Breast epithelium (tissue), 4 donors: ENCODE measurements at regions not wholly inside any gene's neighbourhood (a gene's known extent, or its start where the extent isn't known, plus 50 kb on each side); places are given as distances from the start of the nearest gene placed in this dataset.

Experiments
- DNase-seq, 2 donors: peaks; one replicate each; pipeline ENCODE4 v3.0.0-alpha.2; 2019; ENCODE audit warnings: low spot score in 2 of 2
- H3K27ac ChIP-seq, 2 donors: fragments of 200-600 bp; sonication (generic) in 1 of 2; one replicate each; pipeline ENCODE4 v1.5.1; 2016 to 2019; ENCODE audit warnings: mild to moderate bottlenecking in 1 of 2
- H3K27me3 ChIP-seq, 2 donors: fragments of 200-600 bp; sonication (generic) in 1 of 2; one replicate each; pipeline versions ENCODE4 v1.5.1 to v1.6.0; 2017 to 2019; ENCODE audit warnings: control low read depth in 1 of 2, mild to moderate bottlenecking in 1 of 2
- H3K36me3 ChIP-seq: fragments of 200-600 bp; one replicate; pipeline ENCODE4 v1.5.1; 2019
- H3K4me1 ChIP-seq, 2 donors: fragments of 200-600 bp; sonication (generic); one replicate each; pipeline ENCODE4 v1.5.1; 2016 to 2019; ENCODE audit warnings: control low read depth in 1 of 2
- H3K4me3 ChIP-seq, 3 donors: fragments of 200-600 bp; sonication (generic); 1 replicate in 2 of 3; 2 replicates in 1 of 3; pipeline ENCODE4 v1.5.1; 2016 to 2019; ENCODE audit warnings: mild to moderate bottlenecking in 3 of 3, moderate library complexity in 2 of 3
- H3K9me3 ChIP-seq, 2 donors: fragments of 200-600 bp; sonication (generic) in 1 of 2; one replicate each; pipeline ENCODE4 v1.5.1; 2016 to 2019; ENCODE audit warnings: control low read depth in 1 of 2
- POLR2A ChIP-seq: fragments of 450-650 bp; IDR thresholded peaks from one replicate; pipeline ENCODE4 v1.6.1; 2016; ENCODE audit warnings: antibody characterized with exemption, mild to moderate bottlenecking, moderate library complexity
- POLR2AphosphoS5 ChIP-seq, 3 donors: sonication (generic); formaldehyde crosslinking; IDR thresholded peaks; one replicate each; pipeline ENCODE4 v1.6.1; 2017; ENCODE audit warnings: antibody characterized with exemption in 3 of 3
- intact Hi-C: fragments of 100-400 bp; cut with DNase I; formaldehyde crosslinking; loops from one replicate; pipeline ENCODE4 v1.15.1; 2023; ENCODE audit warnings: low total_unique reads
- TF ChIP-seq, protein P1 (sequence below), 3 donors: fragments of 450-650 bp; IDR thresholded peaks; one replicate each; pipeline ENCODE4 v1.5.1; 2016 to 2017; ENCODE audit warnings: antibody characterized with exemption in 3 of 3, mild to moderate bottlenecking in 3 of 3, moderate library complexity in 3 of 3

- Histone ChIP-seq H3K9me3 (no peaks in the 10 kb centered on the region), H3K4me1 (no peaks in the 10 kb centered on the region), H3K4me3 (no peak overlapping the region), H3K27me3 (no peaks in the 10 kb centered on the region), H3K36me3 (no peaks in the 10 kb centered on the region), H3K27ac (peak overlapping the region; percentile 30 to 68)
- intact Hi-C loops, result no loop called here
- DNase-seq, result peak in 1 of 2 donors; percentile 18
- TF ChIP-seq POLR2A (no peak), POLR2AphosphoS5 (IDR thresholded peaks at IDR 0.05) (peak in 2 of 3 donors; percentile 9 to 40)
These were observed 61.8 kb upstream of the PLEKHG1 start for GRCh38 chr6:150537893-150538292.

GRCh38 chr6:150539111-150539510, 60.6 kb upstream of the PLEKHG1 start:
- intact Hi-C loops, result no loop called here
- Histone ChIP-seq H3K4me1 (no peaks in the 10 kb centered on the region), H3K36me3 (no peaks in the 10 kb centered on the region), H3K27ac (no peak overlapping the region), H3K4me3 (no peak overlapping the region), H3K27me3 (no peaks in the 10 kb centered on the region), H3K9me3 (no peaks in the 10 kb centered on the region)
- TF ChIP-seq POLR2A, result no peak
- TF ChIP-seq POLR2AphosphoS5 (IDR thresholded peaks at IDR 0.05), result no peak
- TF ChIP-seq, protein P1, sequence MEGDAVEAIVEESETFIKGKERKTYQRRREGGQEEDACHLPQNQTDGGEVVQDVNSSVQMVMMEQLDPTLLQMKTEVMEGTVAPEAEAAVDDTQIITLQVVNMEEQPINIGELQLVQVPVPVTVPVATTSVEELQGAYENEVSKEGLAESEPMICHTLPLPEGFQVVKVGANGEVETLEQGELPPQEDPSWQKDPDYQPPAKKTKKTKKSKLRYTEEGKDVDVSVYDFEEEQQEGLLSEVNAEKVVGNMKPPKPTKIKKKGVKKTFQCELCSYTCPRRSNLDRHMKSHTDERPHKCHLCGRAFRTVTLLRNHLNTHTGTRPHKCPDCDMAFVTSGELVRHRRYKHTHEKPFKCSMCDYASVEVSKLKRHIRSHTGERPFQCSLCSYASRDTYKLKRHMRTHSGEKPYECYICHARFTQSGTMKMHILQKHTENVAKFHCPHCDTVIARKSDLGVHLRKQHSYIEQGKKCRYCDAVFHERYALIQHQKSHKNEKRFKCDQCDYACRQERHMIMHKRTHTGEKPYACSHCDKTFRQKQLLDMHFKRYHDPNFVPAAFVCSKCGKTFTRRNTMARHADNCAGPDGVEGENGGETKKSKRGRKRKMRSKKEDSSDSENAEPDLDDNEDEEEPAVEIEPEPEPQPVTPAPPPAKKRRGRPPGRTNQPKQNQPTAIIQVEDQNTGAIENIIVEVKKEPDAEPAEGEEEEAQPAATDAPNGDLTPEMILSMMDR (IDR thresholded peaks at IDR 0.05), result no peak
- no peak for DNase-seq

DNA sequence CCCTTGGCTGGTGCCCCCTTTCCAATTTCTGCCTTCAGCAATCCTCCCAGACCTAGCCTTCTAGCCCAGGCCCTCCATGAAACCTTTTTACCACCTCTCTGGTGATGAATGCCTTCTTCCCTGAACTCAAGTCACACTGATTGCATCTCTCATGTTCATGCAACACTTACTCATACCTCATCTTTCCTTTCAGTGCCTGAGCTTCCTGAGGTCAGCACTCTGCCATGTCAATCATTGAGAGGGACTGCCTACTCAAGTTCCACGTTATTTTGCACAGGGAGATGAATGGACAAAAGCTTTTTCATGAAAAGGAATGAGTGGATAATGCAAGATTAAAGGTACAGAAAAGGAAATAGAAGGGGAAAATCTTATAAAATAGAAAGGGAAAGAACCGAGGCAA, 60.1 kb upstream of the PLEKHG1 start:
- TF ChIP-seq POLR2AphosphoS5 (IDR thresholded peaks at IDR 0.05), result no peak
- TF ChIP-seq, protein P1 (IDR thresholded peaks at IDR 0.05), result no peak
- Histone ChIP-seq H3K9me3 (no peaks in the 10 kb centered on the region), H3K4me1 (no peaks in the 10 kb centered on the region), H3K4me3 (no peak overlapping the region), H3K27me3 (no peaks in the 10 kb centered on the region), H3K36me3 (no peaks in the 10 kb centered on the region), H3K27ac (no peak overlapping the region)
- intact Hi-C loops, result no loop called here
- no peak for DNase-seq

DNA sequence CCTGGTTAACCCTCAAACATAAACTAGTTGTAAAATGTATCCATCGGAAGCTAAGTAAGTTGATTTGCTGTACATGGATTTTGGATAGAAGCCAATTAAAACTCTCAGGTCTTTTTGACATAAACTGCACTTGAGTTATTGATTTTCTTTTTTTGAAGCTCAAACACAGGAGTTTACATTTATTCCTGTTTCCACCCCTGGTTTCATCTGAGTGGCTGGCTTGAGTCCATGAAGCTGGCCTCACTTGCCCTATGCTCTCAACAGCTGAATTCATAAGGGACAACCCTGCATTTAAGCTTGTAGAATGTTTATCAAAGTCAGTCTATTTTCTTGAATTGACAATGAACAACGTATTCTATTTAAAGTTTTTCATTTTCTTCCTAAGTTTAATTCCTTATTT, 58.1 kb upstream of the PLEKHG1 start:
- no peaks in the 10 kb centered on the region for H3K27me3 ChIP-seq
- no peak for DNase-seq
- no peak overlapping the region for H3K4me3 ChIP-seq
- TF ChIP-seq, protein P1 (IDR thresholded peaks at IDR 0.05), result no peak
- TF ChIP-seq POLR2AphosphoS5 (IDR thresholded peaks at IDR 0.05), result no peak
- no peak for TF ChIP-seq POLR2A
- H3K4me1 ChIP-seq, result no peaks in the 10 kb centered on the region
- no peaks in the 10 kb centered on the region for H3K36me3 ChIP-seq
- intact Hi-C loops, result no loop called here
- no peaks in the 10 kb centered on the region for H3K9me3 ChIP-seq
- H3K27ac ChIP-seq, result no peak overlapping the region

GRCh38 chr6:150543178-150543577, 56.5 kb upstream of the PLEKHG1 start:
- intact Hi-C loops, result no loop called here
- Histone ChIP-seq H3K4me1 (no peaks in the 10 kb centered on the region), H3K27me3 (no peaks in the 10 kb centered on the region), H3K36me3 (no peaks in the 10 kb centered on the region), H3K9me3 (no peaks in the 10 kb centered on the region), H3K4me3 (no peak overlapping the region), H3K27ac (no peak overlapping the region)
- no peak for DNase-seq
- TF ChIP-seq POLR2AphosphoS5 (IDR thresholded peaks at IDR 0.05) (no peak), POLR2A (no peak)
- TF ChIP-seq, protein P1 (IDR thresholded peaks at IDR 0.05), result no peak

DNA sequence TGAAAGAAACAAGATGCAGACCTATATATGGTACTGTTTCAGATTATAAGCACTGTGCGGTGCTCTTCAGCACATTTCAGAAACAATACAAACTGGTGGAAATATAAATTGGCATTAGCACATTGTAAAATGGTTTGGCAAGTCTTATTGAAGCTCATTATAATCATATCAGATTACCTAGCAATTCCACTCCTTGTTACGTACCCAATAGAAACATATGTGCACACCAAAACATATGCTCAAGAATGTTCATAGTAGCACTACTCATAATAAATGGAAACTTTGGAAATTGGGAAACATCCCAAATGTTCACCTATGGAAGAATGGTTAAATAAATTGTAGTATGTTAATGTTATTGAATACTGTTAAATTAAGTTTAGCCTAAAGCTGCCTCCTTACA, 54.9 kb upstream of the PLEKHG1 start:
- H3K27ac ChIP-seq, result no peak overlapping the region
- no peak overlapping the region for H3K4me3 ChIP-seq
- TF ChIP-seq, protein P1 (IDR thresholded peaks at IDR 0.05), result no peak
- TF ChIP-seq POLR2AphosphoS5 (IDR thresholded peaks at IDR 0.05) (no peak), POLR2A (no peak)
- intact Hi-C loops, result no loop called here
- H3K27me3 ChIP-seq, result no peaks in the 10 kb centered on the region
- no peaks in the 10 kb centered on the region for H3K4me1 ChIP-seq
- H3K9me3 ChIP-seq, result no peaks in the 10 kb centered on the region
- no peaks in the 10 kb centered on the region for H3K36me3 ChIP-seq
- no peak for DNase-seq
